Occipital lobe (tissue), 1 donor: ENCODE measurements at regions not wholly inside any gene's neighbourhood (a gene's known extent, or its start where the extent isn't known, plus 50 kb on each side); places are given as distances from the start of the nearest gene placed in this dataset.
"Not testable (repeated sequence)": the region's sequence is repeated elsewhere in the genome, so short reads cannot be mapped to it uniquely, and the experiment has no call there.

Source experiments
- DNase-seq: peaks from one replicate; lab custom pipeline; 2025; lab: John Stamatoyannopoulos, UW

DNA sequence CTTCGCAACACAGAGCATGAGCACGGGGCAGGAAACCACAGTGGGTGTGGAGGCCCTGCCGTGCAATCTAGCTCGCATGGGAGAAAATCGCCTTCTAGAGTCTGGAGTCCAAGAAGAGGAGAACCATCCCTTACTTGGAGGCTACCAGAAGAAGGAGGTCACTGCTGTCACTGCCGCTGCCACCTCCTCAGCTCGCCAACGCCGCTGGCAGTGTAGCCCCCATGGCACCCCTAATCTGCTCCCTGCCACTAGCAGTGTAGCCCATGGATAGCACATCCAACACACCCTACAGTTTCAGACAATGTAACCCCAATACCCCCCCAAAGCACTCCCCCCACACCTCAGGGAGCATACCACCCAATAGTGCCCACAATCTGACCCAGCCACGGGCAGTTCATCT, 438.0 kb upstream of the ZNF337 start:
- DNase-seq = no peak

DNA sequence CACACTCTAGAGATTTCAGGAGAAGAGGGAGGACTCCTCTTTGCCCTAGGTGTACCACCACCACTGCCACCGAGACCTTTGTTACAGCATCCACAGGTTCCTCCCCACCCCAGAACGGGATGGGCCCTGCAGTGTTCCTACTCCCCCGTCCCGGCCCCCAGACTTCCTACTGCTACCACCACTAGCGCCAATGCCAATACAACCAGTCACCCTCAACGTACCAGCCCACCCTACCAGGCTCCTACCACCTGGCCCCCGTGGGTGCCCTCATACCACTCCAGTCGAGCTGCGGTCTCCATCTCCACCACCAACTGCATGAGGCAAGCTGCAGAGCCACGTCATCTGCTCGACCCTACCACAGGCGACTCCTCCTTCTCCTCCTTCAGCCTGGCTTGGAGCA, 437.1 kb upstream of the ZNF337 start:
- not testable (repeated sequence) for DNase-seq

DNA sequence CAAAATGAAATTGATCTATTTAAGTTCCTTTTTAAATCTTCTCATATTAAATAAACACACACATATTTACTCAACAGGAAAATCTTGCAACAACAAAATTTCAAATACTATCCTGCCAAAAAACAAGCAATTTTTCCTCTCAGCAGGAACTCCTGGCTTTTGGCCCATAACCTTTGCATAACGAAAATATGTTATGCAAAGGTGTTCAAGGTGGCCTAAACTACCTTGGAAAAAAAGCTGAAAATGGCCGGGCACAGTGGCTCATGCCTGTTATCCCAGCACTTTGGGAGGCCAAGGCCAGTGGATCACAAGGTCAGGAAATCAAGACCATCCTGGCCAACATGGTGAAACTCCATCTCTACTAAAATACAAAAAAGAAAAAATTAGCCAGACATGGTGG, 424.3 kb upstream of the ZNF337 start:
- DNase-seq = not testable (repeated sequence)

DNA sequence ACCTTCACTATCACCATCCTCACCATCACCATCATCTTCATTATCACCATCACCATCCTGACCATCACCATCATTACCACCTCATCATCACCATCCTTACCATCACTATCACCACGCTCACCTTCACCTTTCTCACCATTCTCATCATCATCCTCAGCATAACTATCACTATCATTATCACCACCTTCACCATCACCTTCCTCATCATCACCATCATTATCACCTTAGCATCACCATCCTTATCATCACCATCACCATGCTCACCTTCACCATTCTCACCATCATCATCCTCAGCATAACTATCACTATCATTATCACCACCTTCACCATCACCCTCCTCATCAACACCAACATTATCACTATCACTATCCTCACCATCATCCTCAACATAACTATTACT, 397.8 kb upstream of the ZNF337 start:
- DNase-seq = not testable (repeated sequence)

DNA sequence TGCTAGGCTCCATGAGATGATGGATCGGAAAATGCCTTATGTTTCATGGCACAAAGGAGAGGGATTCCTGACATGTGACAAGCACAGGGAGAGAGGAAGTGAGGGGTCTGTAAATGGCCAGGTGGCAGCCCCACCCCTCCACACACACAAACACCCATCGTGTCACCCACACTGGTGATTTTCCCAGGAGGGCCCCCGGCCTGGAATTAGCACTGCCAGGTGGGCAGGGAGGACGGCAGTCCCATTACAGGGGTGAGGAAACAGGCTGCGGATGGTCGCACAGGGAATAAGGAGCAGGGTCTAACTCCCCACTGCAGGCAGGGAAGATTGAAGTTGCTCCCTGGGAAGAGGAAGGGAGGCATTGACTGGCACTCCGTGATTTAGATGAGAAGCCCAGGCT, 395.3 kb upstream of the ZNF337 start:
- not testable (repeated sequence) for DNase-seq

DNA sequence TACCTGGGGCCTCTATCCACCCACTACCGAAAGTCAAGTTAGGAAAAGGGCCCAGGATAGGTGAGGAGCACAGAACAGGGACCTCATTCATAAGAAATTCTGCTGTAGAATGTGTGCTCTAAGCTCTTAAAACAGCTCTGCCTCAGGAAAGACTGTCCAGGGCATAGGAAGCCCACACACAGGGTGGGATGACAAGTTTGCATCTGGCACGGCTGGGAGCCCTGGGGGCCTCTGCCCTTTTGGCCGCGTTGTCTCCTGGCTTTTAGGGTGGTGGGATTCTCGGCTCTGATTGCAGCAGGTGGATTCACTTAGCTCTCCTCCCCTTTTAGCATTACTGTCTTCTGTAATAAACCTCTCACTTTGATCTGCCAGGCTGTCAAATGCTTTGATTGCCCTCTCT, 389.5 kb upstream of the ZNF337 start:
- DNase-seq = not testable (repeated sequence)

DNA sequence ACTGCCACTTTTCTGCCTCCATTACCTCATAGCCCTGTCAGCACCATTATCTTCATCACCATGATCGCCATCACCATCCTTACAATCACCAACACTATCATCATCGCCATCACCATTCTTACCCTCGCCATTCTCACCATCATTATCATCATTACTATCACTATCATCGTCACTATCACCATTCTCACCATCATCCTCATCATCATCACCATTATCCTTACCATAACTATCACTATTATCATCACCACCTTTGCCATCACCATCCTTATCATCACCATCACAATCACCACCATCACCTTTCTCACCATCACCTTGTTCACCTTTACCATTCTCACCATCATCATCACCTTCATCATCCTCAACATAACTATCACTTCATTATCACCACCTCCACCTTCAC, 377.3 kb upstream of the ZNF337 start:
- not testable (repeated sequence) for DNase-seq

DNA sequence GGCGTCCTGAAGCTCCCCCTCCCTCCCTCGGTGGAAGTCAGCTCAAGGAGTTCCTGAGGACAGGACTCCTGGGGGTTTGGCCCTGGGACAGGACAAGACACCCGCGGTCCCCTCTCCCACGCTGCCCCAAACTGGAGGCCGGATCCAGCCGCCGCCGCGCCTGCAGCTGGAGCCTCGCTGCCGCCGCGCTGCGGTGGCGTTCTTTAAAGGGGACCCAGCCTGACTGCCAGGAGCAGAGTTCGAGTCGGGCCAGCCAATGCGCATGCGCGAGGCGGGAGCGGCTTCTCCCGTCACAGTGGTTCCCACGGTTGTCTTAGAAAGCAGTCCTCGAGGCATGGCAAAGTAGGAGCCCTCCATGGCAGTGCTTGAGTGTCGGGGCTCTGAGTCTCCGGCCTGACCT, 362.7 kb upstream of the ZNF337 start:
- not testable (repeated sequence) for DNase-seq

DNA sequence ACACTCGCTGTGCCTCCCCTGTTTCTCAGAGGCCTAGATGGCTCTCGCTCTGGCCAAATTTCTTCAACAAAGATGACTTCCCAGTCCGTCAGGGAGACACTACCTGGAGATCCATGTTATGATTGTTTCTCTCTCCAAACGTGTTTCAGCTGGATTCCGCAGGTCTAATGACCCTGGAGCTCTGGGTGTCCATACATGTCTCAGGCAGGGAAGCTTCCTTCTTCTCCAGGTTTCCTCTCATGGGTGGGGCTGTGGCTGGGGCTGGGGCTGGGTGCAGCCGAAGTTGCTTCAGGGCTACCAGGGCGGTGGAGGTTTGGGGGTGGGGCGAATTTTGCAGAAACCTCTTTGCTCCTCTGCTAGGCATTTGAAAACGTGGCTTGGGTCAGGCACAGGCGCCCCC, 361.8 kb upstream of the ZNF337 start:
- not testable (repeated sequence) for DNase-seq

DNA sequence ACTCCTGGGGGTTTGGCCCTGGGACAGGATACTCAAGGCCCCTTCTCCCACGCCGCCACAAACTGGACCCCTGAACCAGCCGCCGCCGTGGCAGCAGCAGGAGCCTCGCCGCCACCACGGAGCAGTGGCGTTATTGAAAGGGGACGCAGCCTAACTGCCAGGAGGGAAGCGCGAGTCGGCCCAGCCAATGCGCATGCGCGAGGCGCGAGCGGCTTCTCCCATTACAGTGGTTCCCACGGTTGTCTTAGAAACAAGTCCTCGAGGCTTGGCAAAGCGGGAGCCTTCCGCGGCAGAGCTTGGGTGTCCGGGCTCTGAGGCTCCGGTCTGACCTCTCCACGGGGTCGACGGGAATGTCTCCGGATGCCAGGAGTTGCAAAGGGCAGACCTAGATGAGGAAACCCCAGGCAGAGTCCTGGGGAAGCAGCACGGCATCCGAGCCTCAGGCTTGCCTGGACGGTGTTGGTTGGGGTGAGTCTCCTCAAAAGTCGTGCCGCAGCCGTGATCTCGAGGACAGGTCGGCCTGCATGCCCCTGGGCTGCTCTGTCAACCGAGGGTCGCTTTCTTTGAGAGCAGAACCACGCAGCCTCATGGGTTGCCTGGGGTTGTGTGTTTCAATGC, 360.6 kb upstream of the ZNF337 start:
- DNase-seq = not testable (repeated sequence)

DNA sequence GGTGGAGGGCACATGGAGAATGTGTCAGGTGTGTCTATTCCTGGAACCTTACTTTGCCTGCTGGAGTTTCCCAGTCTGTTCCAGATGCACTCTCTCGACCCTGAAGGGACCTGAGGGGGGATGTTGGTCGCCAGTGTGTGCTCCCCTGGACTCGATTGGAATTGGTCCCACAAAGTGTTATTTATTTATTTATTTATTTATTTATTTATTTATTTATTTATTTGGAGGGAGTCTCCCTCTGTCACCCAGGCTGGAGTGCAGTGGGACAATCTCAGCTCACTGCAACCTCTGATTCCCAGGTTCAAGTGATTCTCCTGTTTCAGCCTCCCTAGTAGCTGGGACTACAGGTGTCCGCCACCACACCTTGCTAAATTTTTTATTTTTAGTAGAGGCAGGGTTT, 329.1 kb upstream of the ZNF337 start:
- not testable (repeated sequence) for DNase-seq

DNA sequence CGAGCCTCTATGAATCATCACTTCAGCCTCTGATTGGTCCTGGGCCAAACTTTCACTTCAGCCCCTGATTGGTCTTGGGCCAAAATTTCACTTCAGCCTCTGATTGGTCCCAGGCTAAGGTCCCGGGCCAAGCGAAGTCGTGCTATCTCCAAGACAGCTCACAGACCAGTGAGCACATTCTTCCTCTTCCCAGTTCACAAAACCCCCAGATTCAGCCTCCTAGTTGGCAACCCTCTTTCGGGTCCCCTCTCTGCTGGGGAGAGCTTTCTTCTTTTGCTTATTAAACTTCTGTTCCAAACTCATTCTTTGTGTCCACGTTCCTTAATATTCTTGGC, 314.3 kb upstream of the ZNF337 start:
- not testable (repeated sequence) for DNase-seq

DNA sequence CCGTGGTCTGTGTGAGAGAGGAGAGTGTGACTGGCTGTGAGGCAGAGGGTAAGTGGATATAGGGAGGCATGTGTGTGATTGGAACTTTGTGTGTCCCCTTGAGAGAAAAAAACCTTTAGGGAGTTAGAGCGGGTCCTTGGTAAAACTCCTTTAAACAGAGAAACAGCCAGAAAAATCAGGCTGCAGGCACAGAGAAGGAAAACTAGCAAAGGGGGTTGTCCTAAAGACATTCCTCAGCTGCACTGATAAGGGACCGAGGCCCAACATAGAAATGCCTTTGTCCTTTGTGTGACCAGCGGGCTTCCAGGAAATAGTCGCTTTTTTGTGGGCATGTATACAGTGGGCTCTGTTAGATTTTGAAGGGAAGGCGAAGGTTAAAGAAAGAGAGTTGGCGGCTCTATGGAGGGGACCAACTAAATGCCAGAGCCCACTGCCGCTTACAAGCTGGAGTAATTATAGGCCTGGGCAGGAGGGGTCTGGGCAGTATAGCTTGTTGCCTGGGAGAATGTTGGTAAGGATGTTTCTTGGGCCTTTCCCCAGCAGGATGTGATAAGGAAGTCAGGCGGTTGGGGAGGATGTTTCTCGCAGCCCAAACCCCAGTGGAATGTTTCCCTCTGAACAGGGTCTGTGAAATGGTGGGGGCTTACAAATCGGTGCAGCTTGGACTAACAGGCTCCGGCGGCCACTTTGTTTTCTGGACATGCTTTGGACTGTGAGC, 313.7 kb upstream of the ZNF337 start:
- not testable (repeated sequence) for DNase-seq

DNA sequence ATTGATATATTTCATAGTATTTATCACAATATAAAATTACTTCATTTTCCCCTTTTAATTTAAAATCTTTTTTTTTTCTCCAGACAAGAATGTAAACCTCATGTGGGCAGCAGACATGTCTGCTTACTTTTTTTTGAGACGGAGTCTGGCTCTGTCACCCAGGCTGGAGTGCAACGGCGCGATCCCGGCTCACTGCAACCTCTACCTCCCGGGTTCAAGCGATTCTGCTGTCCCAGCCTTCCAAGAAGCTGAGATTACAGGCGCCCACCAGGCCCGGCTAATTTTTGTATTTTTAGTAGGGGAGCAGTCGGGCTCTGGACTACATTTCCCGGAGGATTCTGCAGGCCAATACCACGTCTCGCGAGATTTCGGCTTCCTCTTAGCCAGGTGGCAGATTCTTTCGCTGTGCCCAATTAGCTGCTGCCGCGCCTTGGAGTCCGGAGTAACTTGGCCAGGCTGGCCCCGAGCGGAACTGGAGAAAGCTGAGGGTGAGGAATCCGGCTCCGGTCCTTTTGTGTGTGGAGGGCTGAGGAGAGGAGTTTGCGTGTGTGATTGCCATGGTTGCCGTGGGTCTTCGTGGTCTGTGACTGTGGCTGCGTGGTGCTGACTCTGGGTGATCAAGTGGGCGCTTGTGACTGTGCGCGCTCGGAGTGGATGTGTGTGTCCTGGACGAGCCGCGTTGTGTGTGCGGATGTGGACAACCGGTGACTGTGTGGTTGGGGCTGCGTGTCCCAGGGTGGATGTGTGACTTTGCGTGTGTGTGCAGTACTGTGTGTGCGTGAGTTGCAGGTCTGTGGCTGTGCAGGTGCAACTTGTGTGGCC, 313.0 kb upstream of the ZNF337 start:
- peak; percentile 68 for DNase-seq

DNA sequence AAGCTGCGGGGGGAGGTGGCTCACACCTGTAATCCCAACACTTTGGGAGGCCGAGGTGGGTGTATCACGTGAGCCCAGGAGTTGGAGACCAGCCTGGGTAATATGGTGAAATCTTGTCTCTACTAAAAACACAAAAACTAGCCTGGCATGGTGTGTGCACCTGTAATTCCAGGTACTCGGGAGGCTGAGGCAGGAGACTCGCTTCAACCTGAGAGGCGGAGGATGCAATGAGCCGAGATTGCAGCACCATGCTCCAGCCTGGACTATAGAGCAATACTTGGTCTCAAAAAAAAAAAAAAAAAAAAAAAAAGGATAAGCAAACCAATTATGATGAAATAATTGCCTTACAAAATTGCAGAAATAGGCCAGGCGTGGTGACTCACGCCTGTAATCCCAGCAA, 311.4 kb upstream of the ZNF337 start:
- DNase-seq = not testable (repeated sequence)

DNA sequence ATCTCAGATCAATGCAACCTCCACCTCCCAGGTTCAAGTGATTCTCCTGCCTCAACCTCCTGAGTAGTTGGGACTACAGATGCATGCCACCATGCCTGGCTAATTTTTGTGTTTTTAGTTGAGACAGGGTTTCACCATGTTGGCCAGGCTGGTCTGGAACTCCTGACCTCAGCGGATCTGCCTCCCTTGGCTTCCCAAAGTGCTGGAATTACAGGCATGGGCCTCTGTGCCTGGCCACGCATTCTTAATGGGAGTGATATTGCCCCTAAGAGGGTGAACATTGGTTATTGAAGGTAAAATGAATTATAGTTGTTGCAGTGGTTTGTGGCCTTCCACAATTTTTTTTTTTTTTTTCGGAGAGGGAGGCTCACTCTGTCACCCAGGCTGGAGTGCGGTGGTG, 309.5 kb upstream of the ZNF337 start:
- not testable (repeated sequence) for DNase-seq

DNA sequence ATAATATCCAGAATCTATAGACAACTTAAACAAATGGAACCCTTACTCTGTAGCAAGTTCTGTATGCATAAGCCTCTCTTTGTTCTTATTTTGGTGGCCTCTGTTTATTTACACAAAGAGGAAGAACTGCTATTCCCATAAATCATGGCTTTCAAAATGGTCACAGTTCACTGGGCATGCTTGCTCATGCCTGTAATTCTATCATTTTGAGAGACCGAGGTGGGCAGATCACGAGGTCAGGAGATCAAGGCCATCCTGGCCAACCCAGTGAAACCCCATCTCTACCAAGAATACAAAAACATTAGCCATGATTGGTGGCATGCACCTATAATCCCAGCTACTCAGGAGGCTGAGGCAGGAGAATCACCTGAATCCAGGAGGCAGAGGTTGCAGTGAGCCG, 307.3 kb upstream of the ZNF337 start:
- not testable (repeated sequence) for DNase-seq

DNA sequence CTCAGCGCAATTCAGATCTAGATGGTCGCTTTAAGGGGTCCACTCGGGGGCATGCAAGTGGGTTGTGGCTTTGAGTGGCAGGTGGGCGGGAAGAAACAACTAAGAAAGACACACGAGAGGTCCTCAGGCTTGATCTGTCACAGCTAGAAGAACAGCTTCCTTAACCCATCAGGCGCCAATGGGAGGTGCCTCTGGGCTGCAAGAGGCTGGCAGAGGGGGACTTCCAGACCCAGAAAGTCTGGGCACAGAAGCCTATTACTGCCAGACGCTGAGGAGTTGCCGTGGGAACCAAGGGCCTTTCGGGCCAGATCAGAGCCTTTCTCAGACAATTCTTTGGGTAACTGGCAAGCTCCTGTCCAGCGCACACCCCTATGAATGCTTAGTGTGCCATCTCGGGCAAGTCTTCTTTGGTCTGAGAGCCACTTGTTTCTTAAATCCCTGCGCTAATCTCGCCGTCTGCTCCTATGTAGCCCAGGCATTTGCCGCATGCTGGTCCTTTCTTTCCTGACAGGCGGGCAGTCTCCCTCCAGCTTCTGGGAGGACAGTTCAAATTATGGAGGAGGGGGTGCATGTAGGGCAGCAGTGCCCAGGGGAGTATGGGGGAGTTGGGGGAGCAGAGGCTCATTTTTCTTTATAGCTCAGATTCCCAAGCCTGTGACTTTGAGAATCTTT, 300.9 kb upstream of the ZNF337 start:
- DNase-seq = not testable (repeated sequence)

DNA sequence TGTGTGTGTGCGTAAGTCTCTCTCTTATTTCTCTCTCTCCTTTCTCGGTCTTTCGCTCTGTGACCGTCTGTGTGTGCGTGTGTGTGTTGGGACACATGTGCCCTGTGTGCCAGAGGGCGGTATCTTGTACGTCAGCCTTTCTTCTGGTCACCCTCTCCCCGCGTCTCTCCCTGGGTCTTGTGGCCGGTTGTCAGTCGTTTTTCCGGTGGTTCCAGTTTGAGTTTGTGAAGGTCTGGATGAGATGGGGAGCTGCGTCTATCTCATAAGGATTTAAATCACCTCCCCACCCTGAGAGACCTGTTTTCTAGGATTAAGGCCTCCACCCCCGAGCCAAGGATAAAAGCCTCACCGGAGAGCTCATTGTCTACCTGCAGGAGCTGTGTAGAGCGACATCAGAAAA, 295.5 kb upstream of the ZNF337 start:
- no peak for DNase-seq

DNA sequence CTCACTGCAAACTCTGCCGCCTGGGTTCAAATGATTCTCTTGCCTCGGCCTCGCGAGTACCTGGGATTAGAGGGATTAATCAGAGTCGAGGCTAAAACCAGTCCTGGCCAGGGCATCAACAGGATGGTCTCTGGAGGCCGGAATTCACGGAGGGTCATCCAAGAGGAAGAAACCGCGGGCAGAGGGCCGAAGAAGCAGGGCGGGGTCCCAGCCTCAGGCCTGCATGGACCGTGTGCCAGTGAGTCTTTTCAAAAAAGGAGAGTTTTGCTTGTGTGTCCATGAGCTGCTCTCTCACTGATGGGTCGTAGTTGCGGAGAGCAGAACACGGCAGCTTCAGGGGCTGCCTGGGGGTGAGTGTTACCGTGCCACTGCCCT, 295.1 kb upstream of the ZNF337 start:
- DNase-seq = no peak

DNA sequence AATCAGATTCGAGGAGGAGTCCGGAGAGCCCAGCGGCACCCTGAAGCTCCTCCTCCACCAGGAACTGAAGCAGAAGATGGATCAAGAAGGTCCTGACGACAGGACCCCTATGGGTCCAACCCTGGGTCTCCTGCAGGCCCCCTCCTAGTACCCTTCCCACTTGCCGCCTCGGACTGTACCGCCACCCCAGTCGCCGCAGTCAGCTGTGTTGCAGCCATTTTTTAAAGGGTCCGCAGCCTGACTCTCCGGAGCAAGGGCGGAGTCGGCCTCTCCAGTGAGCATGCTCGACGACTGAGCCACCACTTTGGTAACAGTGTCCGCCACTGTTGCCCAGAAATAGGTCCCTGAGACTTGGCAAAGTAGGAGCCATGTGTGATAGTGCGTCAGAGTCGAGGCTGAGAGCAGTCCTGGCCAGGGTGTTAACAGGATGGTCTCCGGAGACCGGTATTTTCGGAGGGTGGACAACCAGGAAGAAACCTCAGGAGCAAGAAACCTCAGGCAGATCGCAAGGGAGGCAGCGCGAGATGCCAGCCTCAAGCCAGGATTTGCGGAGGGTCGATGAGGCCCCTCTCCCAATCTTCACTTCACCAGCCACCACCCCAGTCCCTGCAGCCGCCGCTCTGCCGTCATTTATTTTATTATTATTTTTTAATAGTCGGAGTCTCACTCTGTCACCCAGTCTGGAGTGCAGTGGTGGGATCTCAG, 294.6 kb upstream of the ZNF337 start:
- DNase-seq = no peak
